Stimulated activated naive CD8-positive, alpha-beta T cell treated with anti-CD3 and anti-CD28 coated beads, Interleukin-15, amount 100 ng/mL, for 72 hours (primary cell): ENCODE measurements at regions not wholly inside any gene's neighbourhood (a gene's known extent, or its start where the extent isn't known, plus 50 kb on each side); places are given as distances from the start of the nearest gene placed in this dataset.
A peak's percentile ranks its signal among the peaks of the same experiment; 100 is the strongest.
"Not testable (repeated sequence)": the region's sequence is repeated elsewhere in the genome, so short reads cannot be mapped to it uniquely, and the experiment has no call there.

Source experiments
- ATAC-seq: fragments of 150-1000 bp; cut with Tn5 transposase; 2 replicates; pipeline ENCODE4 v1.10.0; 2021; ENCODE audit warnings: mild to moderate bottlenecking, moderate library complexity
- DNase-seq, 2 donors: peaks; one replicate each; pipeline ENCODE4 v3.0.0; 2021 to 2022
- H3K27ac Mint-ChIP-seq, 2 donors: one replicate each; pipeline ENCODE4 v1.8.0; 2022; ENCODE audit warnings: mild to moderate bottlenecking in 2 of 2, mixed read lengths in 2 of 2, moderate library complexity in 2 of 2
- H3K27me3 Mint-ChIP-seq: one replicate; pipeline ENCODE4 v1.8.0; 2022; ENCODE audit warnings: mixed read lengths
- H3K4me1 Mint-ChIP-seq: one replicate; pipeline ENCODE4 v1.8.0; 2022; ENCODE audit warnings: mild to moderate bottlenecking, mixed read lengths
- H3K4me3 Mint-ChIP-seq, 2 donors: one replicate each; pipeline ENCODE4 v1.8.0; 2022; ENCODE audit warnings: mild to moderate bottlenecking in 2 of 2, mixed read lengths in 2 of 2, moderate library complexity in 1 of 2
- H3K9me3 Mint-ChIP-seq, 2 donors: one replicate each; pipeline ENCODE4 v1.8.0; 2022; ENCODE audit warnings: mixed read lengths in 2 of 2

DNA sequence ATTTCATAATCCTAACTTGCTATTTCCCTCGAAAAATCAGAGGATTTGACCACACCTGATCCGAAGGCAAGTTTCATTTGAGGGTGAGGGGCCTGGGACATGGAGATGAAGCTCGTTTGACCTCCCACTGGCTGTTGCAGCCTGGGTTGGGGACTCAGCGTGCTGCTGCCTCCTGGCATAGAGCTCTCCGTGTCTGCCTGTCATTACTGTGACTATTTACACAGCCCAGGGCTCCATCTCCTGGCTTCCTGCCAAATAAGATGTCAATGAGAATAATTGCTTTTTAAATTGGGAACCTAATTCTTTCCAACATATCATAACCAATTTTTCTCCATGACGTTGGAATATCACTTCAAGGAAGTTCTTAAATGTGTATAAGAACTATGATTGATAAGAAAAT lies 139.3 kb upstream of the COBL start:
- Mint-ChIP-seq H3K27ac (no peak overlapping the region), H3K4me1 (no peaks in the 10 kb centered on the region), H3K4me3 (no peak overlapping the region), H3K9me3 (no peaks in the 10 kb centered on the region), H3K27me3 (no peaks in the 10 kb centered on the region)
- DNase-seq (no peak), ATAC-seq (no peak)

DNA sequence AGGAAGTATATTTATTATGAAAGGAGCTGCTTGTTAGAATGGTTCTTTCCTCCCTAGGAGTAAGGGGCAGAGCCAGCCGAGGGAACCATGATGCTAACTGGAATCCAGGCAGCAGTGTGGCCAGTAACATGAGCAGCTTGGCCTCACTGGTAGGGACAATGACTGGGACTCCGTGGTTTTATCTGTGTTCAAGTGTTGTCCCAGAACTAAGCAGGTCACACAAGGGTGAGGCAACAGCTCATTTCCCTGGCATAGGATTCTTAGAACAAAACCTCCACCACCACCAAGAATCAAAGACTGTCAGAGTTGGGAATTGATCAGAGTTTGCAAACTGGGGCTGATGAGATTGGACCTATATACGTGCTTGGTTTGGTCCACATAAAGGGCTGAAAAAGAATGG lies 138.9 kb upstream of the COBL start:
- no peaks in the 10 kb centered on the region for H3K4me1 Mint-ChIP-seq
- H3K9me3 Mint-ChIP-seq, result no peaks in the 10 kb centered on the region
- no peak overlapping the region for H3K27ac Mint-ChIP-seq
- DNase-seq, result no peak
- ATAC-seq, result no peak
- H3K4me3 Mint-ChIP-seq, result no peak overlapping the region
- no peaks in the 10 kb centered on the region for H3K27me3 Mint-ChIP-seq

GRCh38 chr7:51455086-51455485 lies 138.5 kb upstream of the COBL start:
- Mint-ChIP-seq H3K4me1 (no peaks in the 10 kb centered on the region), H3K4me3 (no peak overlapping the region), H3K27me3 (no peaks in the 10 kb centered on the region), H3K27ac (no peak overlapping the region), H3K9me3 (no peaks in the 10 kb centered on the region)
- ATAC-seq (no peak), DNase-seq (no peak)

DNA sequence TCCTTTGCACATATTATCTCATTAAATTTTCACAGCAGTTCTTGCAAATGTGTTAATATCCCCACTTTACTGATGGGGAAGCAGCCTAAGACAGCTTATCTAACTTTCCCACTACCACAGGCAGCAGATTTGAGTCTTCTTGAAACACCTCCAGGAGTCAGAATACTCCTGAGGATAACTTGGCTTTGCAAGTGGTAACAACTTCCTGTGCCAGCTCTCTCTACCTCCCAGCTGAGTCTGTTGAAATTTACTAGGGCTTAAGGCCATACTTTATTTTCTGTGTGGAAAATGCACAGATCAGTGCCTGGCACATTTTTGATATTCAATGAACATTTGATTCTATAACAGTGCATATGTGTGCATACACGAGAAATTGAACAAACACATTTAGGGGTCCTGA lies 136.1 kb upstream of the COBL start:
- DNase-seq (no peak), ATAC-seq (no peak)
- no peak overlapping the region for H3K27ac Mint-ChIP-seq
- no peaks in the 10 kb centered on the region for H3K4me1 Mint-ChIP-seq
- no peaks in the 10 kb centered on the region for H3K9me3 Mint-ChIP-seq
- no peak overlapping the region for H3K4me3 Mint-ChIP-seq
- H3K27me3 Mint-ChIP-seq, result no peaks in the 10 kb centered on the region

DNA sequence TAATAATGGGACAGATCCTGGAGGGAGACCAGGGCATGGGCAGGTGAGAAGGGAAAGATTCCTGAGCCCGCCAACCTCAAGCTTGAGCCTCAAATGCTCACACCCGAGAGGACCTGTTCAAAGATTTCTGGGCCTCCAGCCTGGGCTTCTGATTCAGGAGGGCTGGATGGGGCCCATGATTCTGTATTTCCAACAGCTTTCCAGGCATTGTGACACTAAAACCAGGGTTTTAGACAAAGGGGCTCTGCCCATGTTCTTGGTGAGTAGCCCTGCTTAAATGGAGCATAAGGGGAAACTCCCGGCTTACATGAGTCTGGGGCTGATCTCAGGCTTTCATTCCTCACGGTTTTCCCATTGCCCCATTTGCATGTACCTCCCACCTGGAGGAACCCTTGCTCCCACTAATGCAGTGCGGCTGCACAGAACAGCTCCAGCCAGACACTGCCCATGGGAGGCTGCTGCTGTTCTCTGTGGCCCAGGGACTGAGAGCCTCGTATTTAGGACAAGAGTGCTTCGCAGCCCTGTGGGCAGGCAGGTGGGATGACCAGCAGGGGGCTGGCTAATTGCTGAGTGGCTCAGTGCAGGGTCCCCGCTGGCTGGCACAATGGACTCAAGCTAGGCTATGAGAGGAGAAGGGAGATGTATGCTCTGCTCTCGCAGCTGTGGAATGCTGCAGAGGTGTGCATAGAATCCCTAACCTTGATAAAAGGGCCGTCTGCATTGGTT lies 135.3 kb upstream of the COBL start:
- Mint-ChIP-seq H3K27ac (no peak overlapping the region), H3K9me3 (no peaks in the 10 kb centered on the region), H3K4me3 (no peak overlapping the region), H3K4me1 (no peaks in the 10 kb centered on the region), H3K27me3 (peaks cover 1% of the 10 kb centered on the region)
- no peak for ATAC-seq
- no peak for DNase-seq

DNA sequence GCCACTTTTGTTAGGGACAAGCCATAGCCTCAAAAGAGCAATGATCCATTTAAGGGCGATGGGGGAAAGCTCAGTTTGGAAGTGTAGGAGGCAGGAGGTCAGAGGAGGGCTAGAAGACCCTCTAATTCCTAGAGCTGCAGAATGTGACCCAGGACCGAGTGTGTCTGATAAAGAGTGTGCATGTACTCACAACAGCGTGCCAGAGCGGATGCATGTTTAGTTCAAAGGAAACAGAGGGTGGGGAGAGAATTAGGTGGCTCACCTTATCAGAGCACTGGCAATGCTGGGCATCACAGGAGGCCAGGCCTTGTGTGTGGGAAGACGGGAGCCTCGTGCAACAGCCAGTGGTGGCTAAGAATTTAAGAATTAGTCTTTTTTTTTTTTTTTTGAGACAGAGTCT lies 133.9 kb upstream of the COBL start:
- no peak overlapping the region for H3K4me3 Mint-ChIP-seq
- DNase-seq, result no peak
- peaks cover 9% of the 10 kb centered on the region for H3K27me3 Mint-ChIP-seq
- H3K4me1 Mint-ChIP-seq, result no peaks in the 10 kb centered on the region
- no peak for ATAC-seq
- H3K27ac Mint-ChIP-seq, result no peak overlapping the region
- no peaks in the 10 kb centered on the region for H3K9me3 Mint-ChIP-seq

- Mint-ChIP-seq H3K4me3 (no peak overlapping the region), H3K4me1 (no peaks in the 10 kb centered on the region), H3K27me3 (peaks cover 9% of the 10 kb centered on the region), H3K27ac (peak overlapping the region in 1 of 2 donors; percentile 36), H3K9me3 (peaks cover 7 to 14% of the 10 kb centered on the region in 2 donors)
- DNase-seq, result no peak
- ATAC-seq, result no peak
These were observed 130.2 kb upstream of the COBL start for GRCh38 chr7:51446785-51447184.

DNA sequence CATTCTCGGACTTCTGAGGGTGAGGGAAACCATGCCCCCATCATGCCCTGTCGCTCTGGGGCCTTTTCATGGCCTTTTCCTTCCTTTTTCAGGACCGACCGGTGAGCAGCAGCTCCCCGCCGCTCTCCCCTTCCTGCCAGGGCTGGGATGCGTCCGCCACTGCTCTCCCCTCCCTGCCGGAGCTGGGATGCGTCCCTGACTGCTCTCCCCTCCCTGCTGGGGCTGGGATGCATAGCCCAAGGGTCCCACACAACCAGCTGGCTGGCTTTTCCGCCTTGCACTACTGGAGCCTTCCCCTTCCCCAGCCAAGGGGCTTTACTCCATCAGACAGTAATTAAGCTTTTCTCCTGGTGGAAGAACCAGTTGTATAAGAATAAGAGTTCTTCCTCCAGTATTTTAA lies 129.7 kb upstream of the COBL start:
- H3K27ac Mint-ChIP-seq, result no peak overlapping the region
- peaks cover 7 to 14% of the 10 kb centered on the region in 2 donors for H3K9me3 Mint-ChIP-seq
- no peak for DNase-seq

GRCh38 chr7:51444936-51445335 lies 128.3 kb upstream of the COBL start:
- no peak for ATAC-seq
- Mint-ChIP-seq H3K4me3 (no peak overlapping the region), H3K27me3 (peaks cover 9% of the 10 kb centered on the region), H3K9me3 (peaks cover 7 to 14% of the 10 kb centered on the region in 2 donors), H3K4me1 (no peaks in the 10 kb centered on the region), H3K27ac (no peak overlapping the region)
- no peak for DNase-seq

More for the DNA sequence above, 129.7 kb upstream of the COBL start:
- H3K27me3 Mint-ChIP-seq, result peaks cover 9% of the 10 kb centered on the region
- no peak overlapping the region for H3K4me3 Mint-ChIP-seq
- no peak for ATAC-seq
- H3K4me1 Mint-ChIP-seq, result no peaks in the 10 kb centered on the region

GRCh38 chr7:51430480-51431086 lies 114.0 kb upstream of the COBL start:
- ATAC-seq (no peak), DNase-seq (peak; percentile 34 to 42)
- H3K27ac Mint-ChIP-seq, result peak overlapping the region in 1 of 2 donors; percentile 29
- H3K4me3 Mint-ChIP-seq, result no peak overlapping the region
- H3K9me3 Mint-ChIP-seq, result no peaks in the 10 kb centered on the region
- H3K4me1 Mint-ChIP-seq, result no peaks in the 10 kb centered on the region
- H3K27me3 Mint-ChIP-seq, result peaks cover 21% of the 10 kb centered on the region

DNA sequence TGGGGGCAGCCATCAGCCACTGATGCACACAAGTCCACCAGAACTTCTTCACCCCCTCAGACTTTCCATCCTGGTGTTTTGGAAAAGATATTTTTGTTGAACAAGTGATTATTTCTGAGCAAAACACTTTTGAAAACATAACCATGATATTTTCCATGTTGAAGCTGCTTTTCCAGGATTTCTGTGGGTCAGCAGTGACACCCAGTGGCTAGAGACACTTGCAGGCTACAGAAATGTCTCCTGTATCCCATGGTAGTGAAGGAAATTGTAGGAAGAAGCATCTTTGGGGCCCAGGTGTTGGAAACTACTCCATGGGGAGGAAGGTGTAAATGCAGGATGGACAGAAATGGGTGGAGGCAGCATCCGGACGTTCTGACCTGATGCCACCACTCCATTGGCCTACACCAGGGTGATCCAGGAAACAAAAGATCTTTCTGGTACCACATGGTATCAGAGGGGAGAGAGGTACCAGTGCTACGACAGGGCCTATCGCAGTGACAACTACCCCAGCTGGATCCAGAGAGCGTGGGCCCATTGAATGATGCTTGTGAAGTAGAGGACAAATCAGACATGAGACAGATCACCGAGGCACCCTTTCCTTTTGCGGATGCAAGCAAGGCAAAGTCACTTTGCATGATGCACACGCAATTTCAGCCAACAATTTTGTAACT lies 111.7 kb upstream of the COBL start:
- Mint-ChIP-seq H3K4me3 (no peak overlapping the region), H3K27me3 (peaks cover 9% of the 10 kb centered on the region), H3K9me3 (no peaks in the 10 kb centered on the region), H3K27ac (no peak overlapping the region), H3K4me1 (no peaks in the 10 kb centered on the region)
- ATAC-seq, result no peak
- DNase-seq, result no peak

DNA sequence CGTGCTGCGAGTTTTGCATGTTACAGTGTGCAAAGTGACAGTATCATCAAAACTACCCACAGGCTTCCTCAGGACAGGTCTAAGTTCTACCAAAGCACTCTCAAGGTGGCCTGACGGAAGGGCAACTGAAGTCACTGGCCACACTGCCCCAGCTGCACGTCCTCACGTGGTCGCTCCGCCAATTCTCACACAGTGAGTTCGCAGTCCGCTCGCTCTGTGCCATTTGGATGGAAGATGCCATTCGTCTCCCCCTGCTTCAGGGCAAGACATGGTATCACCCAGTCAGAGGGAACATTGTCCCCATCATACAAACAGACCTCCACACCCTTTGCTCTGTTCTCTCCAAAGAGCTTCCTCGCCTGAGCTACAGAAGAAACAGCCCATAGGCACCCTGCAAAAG lies 109.6 kb upstream of the COBL start:
- Mint-ChIP-seq H3K9me3 (no peaks in the 10 kb centered on the region), H3K4me1 (no peaks in the 10 kb centered on the region), H3K27me3 (peaks cover 9% of the 10 kb centered on the region), H3K4me3 (no peak overlapping the region), H3K27ac (no peak overlapping the region)
- no peak for DNase-seq
- no peak for ATAC-seq

DNA sequence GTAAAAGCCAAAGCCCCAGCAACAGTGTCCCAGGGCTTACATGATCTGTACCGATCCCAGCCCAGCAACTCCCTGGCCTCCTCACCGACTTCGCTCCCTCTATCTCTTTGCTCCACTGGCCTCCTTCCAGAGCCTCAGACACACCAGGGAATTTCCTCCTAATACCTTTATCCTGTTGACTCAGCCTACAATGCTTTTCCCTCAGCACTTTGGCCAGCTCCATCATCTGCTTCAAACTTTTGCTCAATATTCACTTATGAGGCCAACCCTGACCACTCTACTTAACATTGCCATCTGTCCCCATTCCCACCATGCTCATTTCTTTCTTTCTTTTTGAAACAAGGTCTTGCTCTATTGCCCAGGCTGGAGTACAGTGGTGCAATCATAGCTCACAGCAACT lies 93.3 kb upstream of the COBL start:
- H3K27ac Mint-ChIP-seq, DNase-seq, ATAC-seq, H3K4me1 Mint-ChIP-seq, H3K27me3 Mint-ChIP-seq, H3K4me3 Mint-ChIP-seq, H3K9me3 Mint-ChIP-seq: not testable (repeated sequence)

GRCh38 chr7:51397608-51398007 lies 81.0 kb upstream of the COBL start:
- H3K4me1 Mint-ChIP-seq, DNase-seq, H3K9me3 Mint-ChIP-seq, H3K27ac Mint-ChIP-seq, H3K4me3 Mint-ChIP-seq, ATAC-seq, H3K27me3 Mint-ChIP-seq: not testable (repeated sequence)

GRCh38 chr7:51393003-51393402 lies 76.4 kb upstream of the COBL start:
- not testable (repeated sequence) for ATAC-seq, H3K4me3 Mint-ChIP-seq, DNase-seq, H3K27ac Mint-ChIP-seq, H3K9me3 Mint-ChIP-seq, H3K27me3 Mint-ChIP-seq, H3K4me1 Mint-ChIP-seq

GRCh38 chr7:51389952-51390351 lies 73.3 kb upstream of the COBL start:
- H3K4me1 Mint-ChIP-seq, ATAC-seq: not testable (repeated sequence)

More at GRCh38 chr7:51389952-51390351, 73.3 kb upstream of the COBL start:
- H3K9me3 Mint-ChIP-seq, H3K27me3 Mint-ChIP-seq, H3K27ac Mint-ChIP-seq, DNase-seq, H3K4me3 Mint-ChIP-seq: not testable (repeated sequence)
